PC-3 (cell line): ENCODE measurements at regions not wholly inside any gene's neighbourhood (a gene's known extent, or its start where the extent isn't known, plus 50 kb on each side); places are given as distances from the start of the nearest gene placed in this dataset.

Source experiments
- CTCF ChIP-seq: fragments of 300-600 bp; sonication (generic); conservative IDR thresholded peaks from 2 replicates; pipeline ENCODE4 v1.5.1; 2017; ENCODE audit warnings: antibody characterized with exemption, low read depth, mild to moderate bottlenecking, low read length
- EZH2 ChIP-seq: fragments of 300-600 bp; sonication (generic); IDR thresholded peaks from one replicate; pipeline ENCODE4 v1.6.1; 2017; ENCODE audit warnings: antibody characterized with exemption, mild to moderate bottlenecking, low read length; ENCODE audit not compliant: unreplicated experiment
- EZH2phosphoT487 ChIP-seq: fragments of 300-600 bp; sonication (generic); IDR thresholded peaks from 2 replicates; pipeline ENCODE4 v1.6.1; 2018; ENCODE audit warnings: mild to moderate bottlenecking, antibody characterized with exemption, low read length, borderline replicate concordance

DNA sequence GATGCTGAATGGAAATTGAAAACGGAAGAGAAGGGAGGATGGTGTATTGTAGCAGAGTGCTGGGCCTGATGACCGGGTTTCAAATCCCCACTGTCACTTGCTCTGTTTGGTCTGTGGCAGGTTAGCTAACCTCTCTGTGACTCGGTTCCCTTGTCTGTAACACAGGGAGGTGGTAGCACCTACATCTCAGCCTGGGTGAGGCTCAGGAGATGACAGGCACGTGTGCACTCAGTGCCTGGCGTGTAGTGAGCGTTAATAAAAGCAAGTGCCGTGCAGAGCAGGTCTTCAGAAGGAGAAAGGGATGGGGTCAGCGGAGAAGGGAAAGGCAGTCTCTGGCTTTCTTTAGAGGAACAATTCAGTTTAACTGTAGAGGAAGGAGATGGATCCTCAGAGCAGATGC, 125.5 kb upstream of the SMIM21 start:
- TF ChIP-seq EZH2phosphoT487 (no peak), CTCF (no peak), EZH2 (no peak)
